Skeletal muscle cell (primary cell): ENCODE measurements at regions not wholly inside any gene's neighbourhood (a gene's known extent, or its start where the extent isn't known, plus 50 kb on each side); places are given as distances from the start of the nearest gene placed in this dataset.
A peak's percentile ranks its signal among the peaks of the same experiment; 100 is the strongest.

Experiments
- DNase-seq: peaks from one replicate; pipeline ENCODE4 v3.0.0-alpha.2; 2010; ENCODE audit warnings: low read depth
- H3K4me3 ChIP-seq: 2 replicates; pipeline ENCODE4 v1.5.1; 2011; ENCODE audit warnings: low read depth, mild to moderate bottlenecking, control low read depth, low read length, moderate library complexity

DNA sequence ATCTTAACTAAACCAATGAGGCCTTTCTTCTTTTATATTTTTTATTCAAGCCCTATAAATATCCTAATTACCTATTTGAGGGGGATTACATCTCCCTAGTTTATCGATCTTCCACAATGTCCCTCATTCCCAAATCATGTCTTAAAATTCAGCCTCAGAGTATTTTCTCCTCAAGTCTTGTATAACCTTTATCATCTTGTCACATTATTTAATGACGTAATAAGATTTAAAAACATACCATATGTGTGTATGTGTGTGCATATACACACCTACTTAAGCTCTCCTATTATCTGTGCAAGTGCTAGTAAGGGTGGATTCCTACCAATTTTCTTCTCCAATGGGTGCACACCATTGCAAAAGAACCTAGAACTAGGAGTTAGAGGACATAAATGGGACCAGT is 421.1 kb downstream of the FIGN start:
- DNase-seq, result no peak
- no peak overlapping the region for H3K4me3 ChIP-seq

DNA sequence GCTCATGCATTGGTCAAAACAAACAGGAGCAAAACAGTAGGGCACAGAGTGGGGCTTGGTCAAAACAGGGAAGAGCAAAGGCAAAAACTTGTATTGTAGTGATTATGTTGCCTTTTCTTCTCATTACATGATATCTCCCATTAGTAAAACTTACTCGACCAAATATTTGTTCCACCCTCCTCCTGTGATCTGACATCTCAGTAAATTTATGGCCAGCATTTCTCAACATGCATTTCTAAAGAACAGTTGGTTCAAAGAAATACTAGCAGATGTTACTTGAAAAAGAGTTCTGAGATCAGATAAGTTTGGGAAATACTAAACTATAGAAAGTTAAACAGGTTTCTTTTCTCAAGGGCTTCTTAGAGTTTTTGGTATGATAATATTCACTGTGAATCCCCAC is 423.1 kb downstream of the FIGN start:
- DNase-seq, result no peak
- no peak overlapping the region for H3K4me3 ChIP-seq

DNA sequence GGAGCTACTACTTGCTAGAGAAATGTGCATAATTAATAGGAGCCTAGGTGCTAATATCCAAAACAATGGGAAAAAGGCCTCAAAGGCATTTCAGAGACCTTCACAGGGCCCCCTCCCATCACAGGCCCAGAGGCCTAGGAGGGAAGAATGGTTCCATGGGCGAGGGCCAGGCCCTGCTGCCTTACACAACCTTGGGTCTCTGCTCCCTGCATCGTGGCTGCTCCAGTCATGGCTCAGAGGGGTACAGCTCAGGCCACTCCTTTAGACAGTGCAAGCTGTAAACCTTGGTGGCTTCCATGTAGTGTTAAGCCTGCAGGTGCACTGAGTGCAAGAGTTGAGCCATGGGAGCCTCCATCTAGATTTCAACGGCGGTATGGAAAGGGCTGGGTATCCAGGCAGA is 429.2 kb downstream of the FIGN start:
- no peak for DNase-seq
- H3K4me3 ChIP-seq, result no peak overlapping the region

DNA sequence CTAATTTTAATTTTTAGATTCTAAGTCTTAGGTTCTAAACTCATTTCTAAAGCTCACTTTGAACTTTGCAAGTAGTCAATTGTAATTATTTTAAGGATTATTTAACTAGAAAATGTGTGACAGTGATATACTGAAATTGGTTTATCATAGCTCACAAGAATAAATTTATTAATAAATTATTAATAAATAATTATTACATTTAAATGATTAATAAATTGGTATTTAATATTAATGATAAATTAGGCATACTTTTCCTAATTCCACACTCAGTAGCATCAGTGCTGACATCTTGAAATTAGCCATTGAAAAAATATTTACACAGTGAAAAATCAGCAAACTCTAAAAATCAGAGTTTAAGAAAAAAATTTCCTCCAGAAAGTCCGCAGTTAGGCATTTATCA is 433.7 kb downstream of the FIGN start:
- H3K4me3 ChIP-seq, result no peak overlapping the region
- no peak for DNase-seq

GRCh38 chr2:163291790-163292189 is 444.0 kb downstream of the FIGN start:
- H3K4me3 ChIP-seq, result no peak overlapping the region
- DNase-seq, result no peak

- DNase-seq, result no peak
- no peak overlapping the region for H3K4me3 ChIP-seq
These were observed 443.1 kb upstream of the KCNH7 start for GRCh38 chr2:163281717-163282116.

DNA sequence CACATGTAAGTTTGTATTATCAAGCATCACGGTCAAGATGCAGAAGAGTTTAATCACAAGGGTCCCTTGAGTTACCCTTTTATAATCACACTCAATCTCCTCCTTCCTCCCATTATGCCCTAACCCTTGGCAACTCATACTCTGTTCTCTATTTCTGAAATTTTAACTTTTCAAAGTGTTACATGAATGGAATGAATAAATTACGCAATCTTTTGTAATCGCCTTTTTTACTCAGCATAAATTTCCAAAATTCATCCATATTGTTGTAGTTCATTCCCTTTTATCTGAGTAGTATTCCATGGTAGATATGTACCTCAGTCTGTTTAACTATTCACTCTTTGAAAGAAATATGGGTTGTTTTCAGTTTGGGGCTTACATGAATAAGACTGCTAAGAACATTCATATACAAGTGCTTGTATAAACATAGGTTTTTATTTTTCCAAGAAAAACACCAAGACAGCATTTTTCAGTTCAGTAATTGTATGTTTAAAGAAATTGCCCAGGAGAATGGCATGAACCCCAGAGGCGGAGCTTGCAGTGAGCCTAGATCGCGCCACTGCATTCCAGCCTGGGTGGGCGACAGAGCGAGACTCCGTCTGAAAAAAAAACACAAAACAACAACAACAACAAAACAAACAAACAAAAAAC is 430.9 kb upstream of the KCNH7 start:
- DNase-seq, result no peak
- no peak overlapping the region for H3K4me3 ChIP-seq

GRCh38 chr2:163266772-163267171 is 428.2 kb upstream of the KCNH7 start:
- H3K4me3 ChIP-seq, result no peak overlapping the region
- DNase-seq, result peak; percentile 87

DNA sequence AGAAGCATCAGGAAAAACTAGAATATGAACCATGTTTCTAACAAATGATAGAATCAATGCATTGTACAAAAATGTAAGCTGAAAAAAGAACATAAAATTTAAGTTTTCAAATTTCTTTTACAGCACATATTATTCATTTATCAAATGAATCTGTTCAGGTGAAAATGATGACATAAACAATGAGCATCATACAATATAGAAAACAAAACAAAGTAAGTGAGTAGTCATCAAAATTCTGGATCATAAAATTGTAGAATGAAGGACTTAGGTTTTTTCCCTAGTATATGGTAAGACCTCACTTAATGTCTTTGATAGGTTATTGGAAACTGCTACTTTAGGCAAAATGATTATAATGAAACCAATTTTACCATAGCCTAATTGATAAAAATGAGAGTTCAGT is 427.0 kb upstream of the KCNH7 start:
- no peak overlapping the region for H3K4me3 ChIP-seq

DNA sequence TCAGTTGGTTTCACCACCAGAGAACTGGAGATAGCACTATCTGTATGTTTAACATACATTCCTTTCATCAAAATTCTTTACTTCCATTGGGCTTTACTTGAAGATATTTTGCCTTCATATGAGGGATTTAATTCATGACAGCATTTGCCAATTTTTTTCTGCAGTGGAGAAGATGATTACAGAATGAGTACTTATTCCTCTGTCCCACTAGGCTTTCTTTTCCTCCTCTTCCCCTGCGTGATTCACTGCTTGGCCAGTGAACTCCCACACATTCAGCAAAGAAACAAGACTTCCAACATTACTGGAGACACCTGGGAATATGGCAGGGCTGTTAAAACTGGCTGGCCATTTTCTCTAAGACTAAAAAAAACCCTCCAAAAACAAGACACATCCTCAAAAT is 425.8 kb upstream of the KCNH7 start:
- DNase-seq, result peak; percentile 86
- H3K4me3 ChIP-seq, result no peak overlapping the region

More for the DNA sequence above, 427.0 kb upstream of the KCNH7 start:
- DNase-seq, result no peak

GRCh38 chr2:163259489-163259888 is 420.9 kb upstream of the KCNH7 start:
- H3K4me3 ChIP-seq, result no peak overlapping the region
- DNase-seq, result no peak

GRCh38 chr2:163255086-163255485 is 416.5 kb upstream of the KCNH7 start:
- DNase-seq, result no peak

DNA sequence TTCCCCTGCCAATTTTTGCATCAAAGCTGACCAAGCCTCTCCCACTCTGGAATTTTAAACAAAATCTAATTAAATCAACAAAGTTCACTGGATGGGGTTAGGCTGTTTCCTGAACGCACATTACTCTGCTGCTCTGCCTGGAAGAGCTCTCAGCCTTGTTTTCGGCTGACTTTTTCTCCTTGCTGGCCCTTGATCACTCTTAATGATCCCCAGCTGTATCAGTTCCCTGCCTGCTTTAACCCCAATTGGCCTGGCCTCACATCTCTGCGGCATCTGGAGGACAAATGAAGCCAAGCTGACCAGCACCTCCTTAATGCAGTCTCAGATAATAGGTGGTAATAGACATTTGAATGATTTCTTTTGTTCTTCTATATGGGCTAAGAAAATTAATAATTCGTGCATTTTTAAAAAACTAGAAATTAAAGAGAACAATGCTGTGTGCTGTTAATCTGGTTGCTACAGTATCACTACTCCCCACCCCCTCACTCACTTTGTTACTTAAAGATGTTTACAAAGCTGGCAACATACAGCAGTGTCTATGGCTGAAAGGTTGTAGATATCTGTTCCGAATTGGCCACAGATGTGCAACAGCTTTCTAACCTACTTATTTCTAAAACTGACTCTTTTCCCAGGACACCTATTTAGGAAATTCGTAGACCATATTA is 415.2 kb upstream of the KCNH7 start:
- DNase-seq, result no peak
- no peak overlapping the region for H3K4me3 ChIP-seq

More at GRCh38 chr2:163255086-163255485, 416.5 kb upstream of the KCNH7 start:
- no peak overlapping the region for H3K4me3 ChIP-seq

DNA sequence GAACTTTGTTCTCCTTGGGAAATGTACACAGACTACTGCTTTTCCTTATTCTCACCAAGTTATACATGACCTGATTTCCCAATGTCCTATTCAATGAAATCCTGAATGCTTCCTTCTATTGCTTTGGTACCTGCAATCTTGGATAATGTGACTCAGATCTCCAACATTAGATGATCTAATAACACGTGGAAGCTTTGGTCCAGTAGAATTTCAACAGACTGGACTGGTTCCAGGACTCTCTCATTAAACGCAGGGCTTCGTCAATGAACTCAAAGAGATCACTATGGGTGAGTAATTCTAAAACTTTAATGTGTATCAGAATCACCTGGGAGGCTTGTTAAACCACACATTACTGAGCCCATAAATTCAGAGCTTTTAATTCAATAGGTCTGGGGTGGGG is 413.6 kb upstream of the KCNH7 start:
- no peak for DNase-seq
- no peak overlapping the region for H3K4me3 ChIP-seq

- no peak for DNase-seq
- H3K4me3 ChIP-seq, result no peak overlapping the region
These were observed 410.0 kb upstream of the KCNH7 start for GRCh38 chr2:163248376-163249253.

GRCh38 chr2:163247847-163248220 is 409.3 kb upstream of the KCNH7 start:
- H3K4me3 ChIP-seq, result no peak overlapping the region
- no peak for DNase-seq

DNA sequence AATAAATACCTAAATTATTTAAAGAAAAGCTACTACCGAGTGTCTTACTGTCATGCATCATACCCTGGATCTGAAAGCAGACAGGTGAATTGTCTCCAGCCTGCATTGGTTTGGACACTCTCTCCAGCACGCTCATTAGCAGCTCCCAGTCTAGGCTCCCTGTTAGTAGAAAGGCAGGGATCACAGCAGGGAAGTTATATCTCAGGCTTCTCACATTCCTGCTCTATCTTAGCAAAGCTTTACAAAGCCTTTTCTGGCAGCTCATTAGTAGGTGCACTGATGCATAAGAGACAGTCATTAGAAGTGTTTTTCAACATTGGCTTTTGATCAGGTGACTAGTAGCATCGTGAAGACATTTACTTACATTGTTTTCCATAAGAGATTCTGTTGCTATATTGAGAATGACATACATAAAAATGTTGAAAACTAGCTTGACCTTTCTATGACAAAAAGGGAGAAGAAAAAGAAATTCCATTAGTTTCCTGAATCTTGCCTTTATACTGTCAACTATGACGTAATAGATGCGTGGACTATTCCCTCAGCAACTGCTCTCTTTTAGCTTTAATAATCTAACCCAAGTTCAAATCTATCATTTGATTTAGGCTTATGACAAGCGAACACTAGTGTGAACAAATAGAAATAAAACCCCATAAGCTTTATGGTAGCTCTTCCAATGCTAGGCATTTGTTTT is 408.7 kb upstream of the KCNH7 start:
- H3K4me3 ChIP-seq, result no peak overlapping the region
- DNase-seq, result no peak

GRCh38 chr2:163246135-163246534 is 407.6 kb upstream of the KCNH7 start:
- DNase-seq, result no peak

DNA sequence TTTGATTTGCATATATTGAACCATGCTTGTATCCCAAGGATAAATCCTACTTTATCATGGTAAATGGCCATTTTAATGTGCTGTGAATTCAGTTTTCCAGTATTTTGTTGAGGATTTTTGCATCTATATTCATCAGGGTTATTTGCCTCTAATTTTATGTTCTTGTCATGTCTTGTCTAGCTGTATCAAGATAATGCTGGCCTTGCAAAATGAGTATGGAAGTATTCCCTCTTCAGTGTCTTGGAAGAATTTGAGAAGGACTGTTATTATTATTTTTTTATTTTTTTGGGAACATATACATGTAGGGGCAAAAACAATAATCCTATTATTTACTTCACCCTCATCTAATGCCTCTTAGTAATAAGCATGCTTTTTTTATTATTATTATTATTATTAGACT is 398.0 kb upstream of the KCNH7 start:
- no peak overlapping the region for H3K4me3 ChIP-seq
- no peak for DNase-seq

More at GRCh38 chr2:163246135-163246534, 407.6 kb upstream of the KCNH7 start:
- no peak overlapping the region for H3K4me3 ChIP-seq

- no peak overlapping the region for H3K4me3 ChIP-seq
- no peak for DNase-seq
These were observed 393.1 kb upstream of the KCNH7 start for GRCh38 chr2:163231666-163232065.
